ENCODE measurements at regions not wholly inside any gene's neighbourhood (a gene's known extent, or its start where the extent isn't known, plus 50 kb on each side); places are given as distances from the start of the nearest gene placed in this dataset.

DNA sequence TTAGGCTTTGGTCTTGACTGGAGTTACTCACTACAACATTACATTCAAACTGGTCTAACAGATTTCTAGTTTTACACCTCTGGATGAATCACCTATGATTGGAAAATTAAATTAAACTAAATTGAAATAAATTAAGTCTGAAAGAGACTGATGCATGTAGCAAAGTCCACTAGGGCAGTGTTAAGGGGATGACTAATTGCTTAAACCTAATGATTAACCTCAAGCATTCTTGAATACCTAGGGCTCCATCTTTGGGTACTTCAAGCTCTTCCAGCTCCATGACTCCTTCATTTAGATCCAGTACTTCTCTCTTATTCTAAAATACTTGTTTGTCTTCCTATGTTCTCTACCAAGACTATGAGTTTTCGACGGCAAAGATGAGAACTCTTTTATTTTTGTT lies 86.8 kb downstream of the SH2D1A start:
- TF ChIP-seq, protein P1, sequence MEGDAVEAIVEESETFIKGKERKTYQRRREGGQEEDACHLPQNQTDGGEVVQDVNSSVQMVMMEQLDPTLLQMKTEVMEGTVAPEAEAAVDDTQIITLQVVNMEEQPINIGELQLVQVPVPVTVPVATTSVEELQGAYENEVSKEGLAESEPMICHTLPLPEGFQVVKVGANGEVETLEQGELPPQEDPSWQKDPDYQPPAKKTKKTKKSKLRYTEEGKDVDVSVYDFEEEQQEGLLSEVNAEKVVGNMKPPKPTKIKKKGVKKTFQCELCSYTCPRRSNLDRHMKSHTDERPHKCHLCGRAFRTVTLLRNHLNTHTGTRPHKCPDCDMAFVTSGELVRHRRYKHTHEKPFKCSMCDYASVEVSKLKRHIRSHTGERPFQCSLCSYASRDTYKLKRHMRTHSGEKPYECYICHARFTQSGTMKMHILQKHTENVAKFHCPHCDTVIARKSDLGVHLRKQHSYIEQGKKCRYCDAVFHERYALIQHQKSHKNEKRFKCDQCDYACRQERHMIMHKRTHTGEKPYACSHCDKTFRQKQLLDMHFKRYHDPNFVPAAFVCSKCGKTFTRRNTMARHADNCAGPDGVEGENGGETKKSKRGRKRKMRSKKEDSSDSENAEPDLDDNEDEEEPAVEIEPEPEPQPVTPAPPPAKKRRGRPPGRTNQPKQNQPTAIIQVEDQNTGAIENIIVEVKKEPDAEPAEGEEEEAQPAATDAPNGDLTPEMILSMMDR (conservative IDR thresholded peaks at IDR 0.05; ENCODE audit: low read length), result no peak
- TF ChIP-seq EZH2phosphoT487 (IDR thresholded peaks at IDR 0.05; ENCODE audit: borderline replicate concordance), result no peak
